DND-41 (cell line): ENCODE measurements at regions not wholly inside any gene's neighbourhood (a gene's known extent, or its start where the extent isn't known, plus 50 kb on each side); places are given as distances from the start of the nearest gene placed in this dataset.

Experiments
- EZH2 ChIP-seq: IDR thresholded peaks from 3 replicates; pipeline ENCODE4 v1.6.1; 2012; ENCODE audit warnings: borderline replicate concordance, low read depth, mild to moderate bottlenecking, moderate library complexity, low read length, inconsistent platforms; ENCODE audit not compliant: severe bottlenecking
- TF ChIP-seq, protein P1 (sequence below): IDR thresholded peaks from 2 replicates; pipeline ENCODE4 v1.5.1; 2012; ENCODE audit warnings: borderline replicate concordance, low read length, moderate library complexity, mild to moderate bottlenecking; ENCODE audit not compliant: poor library complexity, severe bottlenecking; ENCODE audit errors: extremely low read depth

GRCh38 chr22:42321908-42322561, 51.6 kb upstream of the TCF20 start:
- TF ChIP-seq, protein P1, sequence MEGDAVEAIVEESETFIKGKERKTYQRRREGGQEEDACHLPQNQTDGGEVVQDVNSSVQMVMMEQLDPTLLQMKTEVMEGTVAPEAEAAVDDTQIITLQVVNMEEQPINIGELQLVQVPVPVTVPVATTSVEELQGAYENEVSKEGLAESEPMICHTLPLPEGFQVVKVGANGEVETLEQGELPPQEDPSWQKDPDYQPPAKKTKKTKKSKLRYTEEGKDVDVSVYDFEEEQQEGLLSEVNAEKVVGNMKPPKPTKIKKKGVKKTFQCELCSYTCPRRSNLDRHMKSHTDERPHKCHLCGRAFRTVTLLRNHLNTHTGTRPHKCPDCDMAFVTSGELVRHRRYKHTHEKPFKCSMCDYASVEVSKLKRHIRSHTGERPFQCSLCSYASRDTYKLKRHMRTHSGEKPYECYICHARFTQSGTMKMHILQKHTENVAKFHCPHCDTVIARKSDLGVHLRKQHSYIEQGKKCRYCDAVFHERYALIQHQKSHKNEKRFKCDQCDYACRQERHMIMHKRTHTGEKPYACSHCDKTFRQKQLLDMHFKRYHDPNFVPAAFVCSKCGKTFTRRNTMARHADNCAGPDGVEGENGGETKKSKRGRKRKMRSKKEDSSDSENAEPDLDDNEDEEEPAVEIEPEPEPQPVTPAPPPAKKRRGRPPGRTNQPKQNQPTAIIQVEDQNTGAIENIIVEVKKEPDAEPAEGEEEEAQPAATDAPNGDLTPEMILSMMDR = no peak
- TF ChIP-seq EZH2 = no peak
